ENCODE measurements at regions not wholly inside any gene's neighbourhood (a gene's known extent, or its start where the extent isn't known, plus 50 kb on each side); places are given as distances from the start of the nearest gene placed in this dataset.

DNA sequence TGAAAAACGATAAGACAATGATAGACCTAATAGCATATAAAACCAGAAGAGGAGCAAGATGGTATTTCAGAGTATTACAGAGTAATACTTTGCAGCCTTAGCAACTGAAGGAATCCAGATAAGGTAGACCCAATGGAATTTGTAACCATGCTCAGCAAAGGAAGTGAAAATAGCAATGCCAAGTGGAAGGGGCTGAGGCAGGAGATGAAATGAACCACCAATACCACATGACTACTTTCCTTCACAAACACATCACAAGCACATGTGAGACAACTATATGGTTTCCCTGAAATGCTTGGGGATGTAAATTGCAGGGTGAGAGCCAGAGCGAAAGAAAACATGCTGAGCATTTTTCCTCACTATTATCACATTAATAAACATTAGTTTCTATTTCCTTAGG lies 79.8 kb upstream of the MELK start:
- Histone ChIP-seq H3K4me2 (ENCODE audit: low read length) (no peak overlapping the region), H3K9ac (ENCODE audit: low read length) (no peak overlapping the region), H3K36me3 (ENCODE audit: insufficient read depth, low read length) (no peaks in the 10 kb centered on the region), H3K9me2 (ENCODE audit: insufficient read depth, low read length) (no peaks in the 10 kb centered on the region), H2AFZ (ENCODE audit: low read depth, low read length) (no peak overlapping the region), H3F3A (ENCODE audit: insufficient read depth, low read length, poor library complexity, severe bottlenecking) (no peaks in the 10 kb centered on the region), H4K20me1 (ENCODE audit: insufficient read depth) (no peaks in the 10 kb centered on the region), H3K79me2 (replicated peaks; ENCODE audit: insufficient read depth, low read length) (no peaks in the 10 kb centered on the region), H3K27me3 (ENCODE audit: insufficient read depth, low read depth, low read length) (no peaks in the 10 kb centered on the region), H3K4me3 (ENCODE audit: low read length) (no peak overlapping the region), H3K27ac (ENCODE audit: low read length) (no peak overlapping the region), H3K9me3 (ENCODE audit: low read length) (no peaks in the 10 kb centered on the region)
- TF ChIP-seq RAD21 (conservative IDR thresholded peaks at IDR 0.05) (no peak), POLR2AphosphoS5 (IDR thresholded peaks at IDR 0.05) (no peak)
- TF ChIP-seq, protein P1, sequence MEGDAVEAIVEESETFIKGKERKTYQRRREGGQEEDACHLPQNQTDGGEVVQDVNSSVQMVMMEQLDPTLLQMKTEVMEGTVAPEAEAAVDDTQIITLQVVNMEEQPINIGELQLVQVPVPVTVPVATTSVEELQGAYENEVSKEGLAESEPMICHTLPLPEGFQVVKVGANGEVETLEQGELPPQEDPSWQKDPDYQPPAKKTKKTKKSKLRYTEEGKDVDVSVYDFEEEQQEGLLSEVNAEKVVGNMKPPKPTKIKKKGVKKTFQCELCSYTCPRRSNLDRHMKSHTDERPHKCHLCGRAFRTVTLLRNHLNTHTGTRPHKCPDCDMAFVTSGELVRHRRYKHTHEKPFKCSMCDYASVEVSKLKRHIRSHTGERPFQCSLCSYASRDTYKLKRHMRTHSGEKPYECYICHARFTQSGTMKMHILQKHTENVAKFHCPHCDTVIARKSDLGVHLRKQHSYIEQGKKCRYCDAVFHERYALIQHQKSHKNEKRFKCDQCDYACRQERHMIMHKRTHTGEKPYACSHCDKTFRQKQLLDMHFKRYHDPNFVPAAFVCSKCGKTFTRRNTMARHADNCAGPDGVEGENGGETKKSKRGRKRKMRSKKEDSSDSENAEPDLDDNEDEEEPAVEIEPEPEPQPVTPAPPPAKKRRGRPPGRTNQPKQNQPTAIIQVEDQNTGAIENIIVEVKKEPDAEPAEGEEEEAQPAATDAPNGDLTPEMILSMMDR (IDR thresholded peaks at IDR 0.05; ENCODE audit: poor library complexity, severe bottlenecking) = no peak
- TF ChIP-seq, protein P2, sequence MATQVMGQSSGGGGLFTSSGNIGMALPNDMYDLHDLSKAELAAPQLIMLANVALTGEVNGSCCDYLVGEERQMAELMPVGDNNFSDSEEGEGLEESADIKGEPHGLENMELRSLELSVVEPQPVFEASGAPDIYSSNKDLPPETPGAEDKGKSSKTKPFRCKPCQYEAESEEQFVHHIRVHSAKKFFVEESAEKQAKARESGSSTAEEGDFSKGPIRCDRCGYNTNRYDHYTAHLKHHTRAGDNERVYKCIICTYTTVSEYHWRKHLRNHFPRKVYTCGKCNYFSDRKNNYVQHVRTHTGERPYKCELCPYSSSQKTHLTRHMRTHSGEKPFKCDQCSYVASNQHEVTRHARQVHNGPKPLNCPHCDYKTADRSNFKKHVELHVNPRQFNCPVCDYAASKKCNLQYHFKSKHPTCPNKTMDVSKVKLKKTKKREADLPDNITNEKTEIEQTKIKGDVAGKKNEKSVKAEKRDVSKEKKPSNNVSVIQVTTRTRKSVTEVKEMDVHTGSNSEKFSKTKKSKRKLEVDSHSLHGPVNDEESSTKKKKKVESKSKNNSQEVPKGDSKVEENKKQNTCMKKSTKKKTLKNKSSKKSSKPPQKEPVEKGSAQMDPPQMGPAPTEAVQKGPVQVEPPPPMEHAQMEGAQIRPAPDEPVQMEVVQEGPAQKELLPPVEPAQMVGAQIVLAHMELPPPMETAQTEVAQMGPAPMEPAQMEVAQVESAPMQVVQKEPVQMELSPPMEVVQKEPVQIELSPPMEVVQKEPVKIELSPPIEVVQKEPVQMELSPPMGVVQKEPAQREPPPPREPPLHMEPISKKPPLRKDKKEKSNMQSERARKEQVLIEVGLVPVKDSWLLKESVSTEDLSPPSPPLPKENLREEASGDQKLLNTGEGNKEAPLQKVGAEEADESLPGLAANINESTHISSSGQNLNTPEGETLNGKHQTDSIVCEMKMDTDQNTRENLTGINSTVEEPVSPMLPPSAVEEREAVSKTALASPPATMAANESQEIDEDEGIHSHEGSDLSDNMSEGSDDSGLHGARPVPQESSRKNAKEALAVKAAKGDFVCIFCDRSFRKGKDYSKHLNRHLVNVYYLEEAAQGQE (IDR thresholded peaks at IDR 0.05; ENCODE audit: borderline replicate concordance) = no peak

DNA sequence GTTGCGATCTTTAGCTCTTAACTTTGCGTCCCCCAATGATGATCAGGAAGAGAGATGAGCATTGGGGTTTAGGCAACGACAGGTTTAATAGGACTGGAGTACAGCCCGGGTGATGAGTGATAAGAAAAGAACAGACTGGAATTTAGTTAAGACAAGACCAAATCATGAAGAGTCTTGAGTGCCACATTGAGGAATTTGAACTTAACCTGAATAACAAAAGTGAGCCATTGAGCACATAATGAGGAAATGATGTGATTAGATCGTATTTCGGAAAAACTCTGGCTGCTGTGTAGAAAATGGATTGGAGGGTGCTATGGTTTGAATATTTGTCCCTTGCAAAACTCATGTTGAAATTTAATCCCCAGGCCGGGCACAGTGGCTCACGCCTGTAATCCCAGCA lies 83.2 kb upstream of the MELK start:
- Histone ChIP-seq H3K27ac (ENCODE audit: low read length) (no peak overlapping the region), H4K20me1 (ENCODE audit: insufficient read depth) (no peaks in the 10 kb centered on the region), H2AFZ (ENCODE audit: low read depth, low read length) (no peak overlapping the region), H3K9me3 (ENCODE audit: low read length) (no peaks in the 10 kb centered on the region), H3K27me3 (ENCODE audit: insufficient read depth, low read depth, low read length) (no peaks in the 10 kb centered on the region), H3K36me3 (ENCODE audit: insufficient read depth, low read length) (no peaks in the 10 kb centered on the region), H3K9ac (ENCODE audit: low read length) (no peak overlapping the region), H3F3A (ENCODE audit: insufficient read depth, low read length, poor library complexity, severe bottlenecking) (no peaks in the 10 kb centered on the region), H3K4me2 (ENCODE audit: low read length) (no peak overlapping the region), H3K4me3 (ENCODE audit: low read length) (no peak overlapping the region), H3K79me2 (replicated peaks; ENCODE audit: insufficient read depth, low read length) (peaks cover 17% of the 10 kb centered on the region), H3K9me2 (ENCODE audit: insufficient read depth, low read length) (no peaks in the 10 kb centered on the region)
- TF ChIP-seq EP300 (conservative IDR thresholded peaks at IDR 0.05; ENCODE audit: poor library complexity, severe bottlenecking) (no peak), POLR2AphosphoS5 (IDR thresholded peaks at IDR 0.05) (no peak), MXI1 (conservative IDR thresholded peaks at IDR 0.05; ENCODE audit: poor library complexity, severe bottlenecking) (no peak), TAF1 (IDR thresholded peaks at IDR 0.05; ENCODE audit: low read depth) (no peak), SMC3 (conservative IDR thresholded peaks at IDR 0.05; ENCODE audit: poor library complexity) (no peak), EZH2 (IDR thresholded peaks at IDR 0.05; ENCODE audit: borderline replicate concordance, insufficient read depth, low read length, poor library complexity, severe bottlenecking) (no peak), RAD21 (conservative IDR thresholded peaks at IDR 0.05) (no peak)
- TF ChIP-seq, protein P2 (IDR thresholded peaks at IDR 0.05; ENCODE audit: borderline replicate concordance) = no peak
- TF ChIP-seq, protein P1 (IDR thresholded peaks at IDR 0.05; ENCODE audit: poor library complexity, severe bottlenecking) = no peak
